Endothelial cell of umbilical vein (primary cell): ENCODE measurements at regions not wholly inside any gene's neighbourhood (a gene's known extent, or its start where the extent isn't known, plus 50 kb on each side); places are given as distances from the start of the nearest gene placed in this dataset.

Experiments
- CTCF ChIP-seq, 2 donors: IDR thresholded peaks; 1 replicate in 1 of 2; 2 replicates in 1 of 2; pipeline ENCODE4 v1.5.1; 2011; ENCODE audit warnings: low read length in 2 of 2, mild to moderate bottlenecking in 2 of 2, moderate library complexity in 2 of 2, control low read depth in 1 of 2, inconsistent platforms in 1 of 2, low read depth in 1 of 2; ENCODE audit not compliant: insufficient read depth in 1 of 2; ENCODE audit errors: extremely low read depth in 1 of 2
- EZH2 ChIP-seq: IDR thresholded peaks from 2 replicates; pipeline ENCODE4 v1.6.1; 2012; ENCODE audit warnings: borderline replicate concordance, low read depth, mild to moderate bottlenecking, moderate library complexity, low read length, inconsistent platforms; ENCODE audit not compliant: severe bottlenecking
- GATA2 ChIP-seq: IDR thresholded peaks from 2 replicates; pipeline ENCODE4 v1.7.0; 2011; ENCODE audit warnings: low read depth, mild to moderate bottlenecking, moderate library complexity, mixed read lengths, low read length; ENCODE audit not compliant: insufficient read length, insufficient read depth
- MAX ChIP-seq: IDR thresholded peaks from 2 replicates; pipeline ENCODE4 v1.6.1; 2011; ENCODE audit not compliant: insufficient read depth, insufficient read length
- MYC ChIP-seq: IDR thresholded peaks from one replicate; pipeline ENCODE4 v1.6.1; 2011; ENCODE audit warnings: mild to moderate bottlenecking, low read depth, low read length
- POLR2A ChIP-seq: IDR thresholded peaks from 2 replicates; pipeline ENCODE4 v1.6.1; 2012; ENCODE audit warnings: low read depth, mild to moderate bottlenecking, control low read depth, low read length
- POLR2AphosphoS5 ChIP-seq: IDR thresholded peaks from 2 replicates; pipeline ENCODE4 v1.6.1; 2012; ENCODE audit warnings: low read depth, mild to moderate bottlenecking, control low read depth, low read length, moderate library complexity; ENCODE audit not compliant: insufficient read depth

- TF ChIP-seq CTCF (IDR thresholded peaks at IDR 0.05; ENCODE audit: extremely low read depth in 1 of 2, insufficient read depth in 1 of 2, low read depth in 1 of 2, low read length in 2 of 2) (no peak), POLR2AphosphoS5 (no peak), MYC (no peak), POLR2A (no peak), EZH2 (no peak), MAX (no peak), GATA2 (no peak)
Observed at GRCh38 chr4:133059117-133059516, 90.0 kb upstream of the PCDH10 start.
